ENCODE measurements at regions not wholly inside any gene's neighbourhood (a gene's known extent, or its start where the extent isn't known, plus 50 kb on each side); places are given as distances from the start of the nearest gene placed in this dataset.

- TF ChIP-seq PATZ1 (CRISPR knock-in tag; IDR thresholded peaks at IDR 0.05; ENCODE audit: borderline replicate concordance) (no peak), ZNF8 (CRISPR knock-in tag; IDR thresholded peaks at IDR 0.05) (no peak), POU6F1 (CRISPR knock-in tag; IDR thresholded peaks at IDR 0.05; ENCODE audit: borderline replicate concordance, low read depth) (no peak), RARB (CRISPR knock-in tag; IDR thresholded peaks at IDR 0.05) (no peak), CSDC2 (CRISPR knock-in tag; IDR thresholded peaks at IDR 0.05) (no peak), ZFP3 (CRISPR knock-in tag; IDR thresholded peaks at IDR 0.05) (no peak), TOX (CRISPR knock-in tag; IDR thresholded peaks at IDR 0.05; ENCODE audit: borderline replicate concordance) (no peak), OSR1 (CRISPR knock-in tag; IDR thresholded peaks at IDR 0.05) (no peak), ZFP30 (CRISPR knock-in tag; IDR thresholded peaks at IDR 0.05) (no peak)
These were observed 80.2 kb upstream of the EDNRA start for GRCh38 chr4:147400721-147401120.
